ENCODE measurements at regions not wholly inside any gene's neighbourhood (a gene's known extent, or its start where the extent isn't known, plus 50 kb on each side); places are given as distances from the start of the nearest gene placed in this dataset.
A peak's percentile ranks its signal among the peaks of the same experiment; 100 is the strongest.
"Not testable (repeated sequence)": the region's sequence is repeated elsewhere in the genome, so short reads cannot be mapped to it uniquely, and the experiment has no call there.

- no peak for DNase-seq
Observed at GRCh38 chr13:22866221-22866620, 314.6 kb upstream of the SGCG start.

- no peak for DNase-seq
Observed at GRCh38 chr13:22871231-22871630, 309.5 kb upstream of the SGCG start.

GRCh38 chr13:22874839-22875238 is 305.9 kb upstream of the SGCG start:
- no peak for DNase-seq

GRCh38 chr13:22877421-22877820 is 303.4 kb upstream of the SGCG start:
- DNase-seq: no peak

GRCh38 chr13:22880741-22881720 is 299.7 kb upstream of the SGCG start:
- DNase-seq: no peak

GRCh38 chr13:22881721-22882608 is 298.8 kb upstream of the SGCG start:
- not testable (repeated sequence) for DNase-seq

GRCh38 chr13:22883262-22883840 is 297.4 kb upstream of the SGCG start:
- DNase-seq: no peak

GRCh38 chr13:22883956-22884355 is 296.8 kb upstream of the SGCG start:
- no peak for DNase-seq

- DNase-seq: not testable (repeated sequence)
Observed at GRCh38 chr13:22886061-22886460, 294.7 kb upstream of the SGCG start.

GRCh38 chr13:22889376-22889775 is 291.4 kb upstream of the SGCG start:
- not testable (repeated sequence) for DNase-seq

GRCh38 chr13:22893204-22893603 is 287.6 kb upstream of the SGCG start:
- DNase-seq: no peak

GRCh38 chr13:22893777-22894176 is 287.0 kb upstream of the SGCG start:
- no peak for DNase-seq

GRCh38 chr13:22897571-22898314 is 283.0 kb upstream of the SGCG start:
- DNase-seq: no peak

GRCh38 chr13:22900416-22900951 is 280.3 kb upstream of the SGCG start:
- not testable (repeated sequence) for DNase-seq

- DNase-seq: no peak
Observed at GRCh38 chr13:22903301-22903700, 277.5 kb upstream of the SGCG start.

GRCh38 chr13:22903925-22904324 is 276.9 kb upstream of the SGCG start:
- DNase-seq: no peak

GRCh38 chr13:22915442-22916082 is 265.2 kb upstream of the SGCG start:
- DNase-seq: peak; percentile 78

- not testable (repeated sequence) for DNase-seq
Observed at GRCh38 chr13:22916276-22916675, 264.5 kb upstream of the SGCG start.

- peak; percentile 86 for DNase-seq
Observed at GRCh38 chr13:22925881-22926747, 254.7 kb upstream of the SGCG start.

GRCh38 chr13:22926748-22927400 is 253.9 kb upstream of the SGCG start:
- no peak for DNase-seq

Data from femur (tissue), 1 donor.